Activated CD8-positive, alpha-beta T cell treated with anti-CD3 and anti-CD28 coated beads, Interleukin-2, amount 10 ng/mL, durations not matched to agents 7 days and 5 days (primary cell): ENCODE measurements at regions not wholly inside any gene's neighbourhood (a gene's known extent, or its start where the extent isn't known, plus 50 kb on each side); places are given as distances from the start of the nearest gene placed in this dataset.

Experiments used
- ATAC-seq: fragments of 150-1000 bp; cut with Tn5 transposase; one replicate; pipeline ENCODE4 v1.10.0; 2021; ENCODE audit warnings: moderate library complexity
- CTCF ChIA-PET: fragments of 350-600 bp; sonication (Branson Sonifier 250); formaldehyde crosslinking; loops from one replicate; lab custom pipeline; 2021; ENCODE audit warnings: antibody characterized with exemption; lab: Charles Lee
- POLR2A ChIA-PET: fragments of 350-600 bp; sonication (Branson Sonifier 250); formaldehyde crosslinking; loops from one replicate; lab custom pipeline; 2021; ENCODE audit warnings: antibody characterized with exemption; lab: Charles Lee
- DNase-seq: peaks from one replicate; pipeline ENCODE4 v3.0.0-alpha.2; 2020
- H3K27ac Mint-ChIP-seq: one replicate; pipeline ENCODE4 v1.8.0; 2021; ENCODE audit warnings: mild to moderate bottlenecking, mixed read lengths
- H3K27me3 Mint-ChIP-seq: one replicate; pipeline ENCODE4 v1.8.0; 2021; ENCODE audit warnings: low read depth, mixed read lengths
- H3K36me3 Mint-ChIP-seq: one replicate; pipeline ENCODE4 v1.8.0; 2021; ENCODE audit warnings: low read depth, mixed read lengths
- H3K4me1 Mint-ChIP-seq: one replicate; pipeline ENCODE4 v1.8.0; 2021; ENCODE audit warnings: low read depth, mixed read lengths
- H3K4me3 Mint-ChIP-seq: one replicate; pipeline ENCODE4 v1.8.0; 2021; ENCODE audit warnings: mild to moderate bottlenecking, mixed read lengths
- H3K9me3 Mint-ChIP-seq: one replicate; pipeline ENCODE4 v1.8.0; 2022; ENCODE audit warnings: mixed read lengths; ENCODE audit not compliant: insufficient read depth

- Mint-ChIP-seq H3K4me1 (no peaks in the 10 kb centered on the region), H3K27ac (no peak overlapping the region), H3K27me3 (no peaks in the 10 kb centered on the region), H3K4me3 (no peak overlapping the region), H3K9me3 (peaks cover 7% of the 10 kb centered on the region), H3K36me3 (no peaks in the 10 kb centered on the region)
- ChIA-PET POLR2A (no interaction called here), CTCF (no interaction called here)
- ATAC-seq (no peak), DNase-seq (no peak)
These were observed 892.1 kb upstream of the POU3F3 start for GRCh38 chr2:103961862-103962261.

- no peaks in the 10 kb centered on the region for H3K27me3 Mint-ChIP-seq
- no peak overlapping the region for H3K27ac Mint-ChIP-seq
- H3K4me1 Mint-ChIP-seq: no peaks in the 10 kb centered on the region
- CTCF ChIA-PET: no interaction called here
- DNase-seq: no peak
- no peaks in the 10 kb centered on the region for H3K36me3 Mint-ChIP-seq
- no peak overlapping the region for H3K4me3 Mint-ChIP-seq
- POLR2A ChIA-PET: no interaction called here
- no peak for ATAC-seq
- peaks cover 7% of the 10 kb centered on the region for H3K9me3 Mint-ChIP-seq
These were observed 891.2 kb upstream of the POU3F3 start for GRCh38 chr2:103962670-103963069.

GRCh38 chr2:103963146-103963725 is 890.7 kb upstream of the POU3F3 start:
- Mint-ChIP-seq H3K27me3 (no peaks in the 10 kb centered on the region), H3K27ac (no peak overlapping the region)

GRCh38 chr2:103977241-103977640 is 876.7 kb upstream of the POU3F3 start:
- DNase-seq (no peak), ATAC-seq (no peak)
- no peaks in the 10 kb centered on the region for H3K27me3 Mint-ChIP-seq
- no peaks in the 10 kb centered on the region for H3K36me3 Mint-ChIP-seq
- H3K9me3 Mint-ChIP-seq: no peaks in the 10 kb centered on the region
- H3K4me1 Mint-ChIP-seq: no peaks in the 10 kb centered on the region
- H3K4me3 Mint-ChIP-seq: no peak overlapping the region
- ChIA-PET POLR2A (no interaction called here), CTCF (no interaction called here)
- no peak overlapping the region for H3K27ac Mint-ChIP-seq

More at GRCh38 chr2:103963146-103963725, 890.7 kb upstream of the POU3F3 start:
- H3K36me3 Mint-ChIP-seq: no peaks in the 10 kb centered on the region
- CTCF ChIA-PET: no interaction called here
- no peaks in the 10 kb centered on the region for H3K4me1 Mint-ChIP-seq
- H3K9me3 Mint-ChIP-seq: peaks cover 7% of the 10 kb centered on the region
- POLR2A ChIA-PET: no interaction called here
- no peak overlapping the region for H3K4me3 Mint-ChIP-seq
- DNase-seq (no peak), ATAC-seq (no peak)

GRCh38 chr2:103977668-103978067 is 876.2 kb upstream of the POU3F3 start:
- CTCF ChIA-PET: no interaction called here
- ATAC-seq: no peak

GRCh38 chr2:103980401-103980800 is 873.5 kb upstream of the POU3F3 start:
- POLR2A ChIA-PET: no interaction called here
- ATAC-seq: no peak
- no peaks in the 10 kb centered on the region for H3K4me1 Mint-ChIP-seq

More at GRCh38 chr2:103977668-103978067, 876.2 kb upstream of the POU3F3 start:
- no peaks in the 10 kb centered on the region for H3K36me3 Mint-ChIP-seq
- no peak overlapping the region for H3K27ac Mint-ChIP-seq
- H3K4me1 Mint-ChIP-seq: no peaks in the 10 kb centered on the region
- H3K4me3 Mint-ChIP-seq: no peak overlapping the region
- H3K27me3 Mint-ChIP-seq: no peaks in the 10 kb centered on the region
- no peak for DNase-seq
- H3K9me3 Mint-ChIP-seq: no peaks in the 10 kb centered on the region
- POLR2A ChIA-PET: no interaction called here

GRCh38 chr2:103982691-103983090 is 871.2 kb upstream of the POU3F3 start:
- H3K4me3 Mint-ChIP-seq: no peak overlapping the region
- CTCF ChIA-PET: no interaction called here
- H3K36me3 Mint-ChIP-seq: no peaks in the 10 kb centered on the region
- H3K27me3 Mint-ChIP-seq: no peaks in the 10 kb centered on the region
- POLR2A ChIA-PET: no interaction called here
- no peak for DNase-seq
- ATAC-seq: no peak
- peaks cover 4% of the 10 kb centered on the region for H3K9me3 Mint-ChIP-seq
- no peaks in the 10 kb centered on the region for H3K4me1 Mint-ChIP-seq
- H3K27ac Mint-ChIP-seq: no peak overlapping the region

More at GRCh38 chr2:103980401-103980800, 873.5 kb upstream of the POU3F3 start:
- no peaks in the 10 kb centered on the region for H3K9me3 Mint-ChIP-seq
- no peak overlapping the region for H3K27ac Mint-ChIP-seq
- no peak for DNase-seq
- H3K4me3 Mint-ChIP-seq: no peak overlapping the region
- H3K36me3 Mint-ChIP-seq: no peaks in the 10 kb centered on the region
- CTCF ChIA-PET: no interaction called here
- no peaks in the 10 kb centered on the region for H3K27me3 Mint-ChIP-seq

GRCh38 chr2:103986001-103986400 is 867.9 kb upstream of the POU3F3 start:
- no peaks in the 10 kb centered on the region for H3K4me1 Mint-ChIP-seq
- H3K9me3 Mint-ChIP-seq: peaks cover 4% of the 10 kb centered on the region
- ChIA-PET POLR2A (no interaction called here), CTCF (no interaction called here)
- no peak overlapping the region for H3K27ac Mint-ChIP-seq
- no peaks in the 10 kb centered on the region for H3K36me3 Mint-ChIP-seq
- no peaks in the 10 kb centered on the region for H3K27me3 Mint-ChIP-seq
- H3K4me3 Mint-ChIP-seq: no peak overlapping the region
- ATAC-seq (no peak), DNase-seq (no peak)

- DNase-seq (no peak), ATAC-seq (no peak)
- Mint-ChIP-seq H3K4me3 (no peak overlapping the region), H3K9me3 (peaks cover 5% of the 10 kb centered on the region), H3K36me3 (no peaks in the 10 kb centered on the region), H3K4me1 (no peaks in the 10 kb centered on the region), H3K27ac (no peak overlapping the region), H3K27me3 (no peaks in the 10 kb centered on the region)
- ChIA-PET POLR2A (no interaction called here), CTCF (no interaction called here)
These were observed 862.3 kb upstream of the POU3F3 start for GRCh38 chr2:103991591-103991990.

GRCh38 chr2:104004821-104005220 is 849.1 kb upstream of the POU3F3 start:
- Mint-ChIP-seq H3K9me3 (no peaks in the 10 kb centered on the region), H3K36me3 (no peaks in the 10 kb centered on the region), H3K4me3 (no peak overlapping the region), H3K27me3 (no peaks in the 10 kb centered on the region), H3K27ac (no peak overlapping the region), H3K4me1 (no peaks in the 10 kb centered on the region)
- DNase-seq (no peak), ATAC-seq (no peak)
- ChIA-PET CTCF (no interaction called here), POLR2A (no interaction called here)

GRCh38 chr2:104016801-104017200 is 837.1 kb upstream of the POU3F3 start:
- ChIA-PET CTCF (no interaction called here), POLR2A (no interaction called here)
- ATAC-seq (no peak), DNase-seq (no peak)
- H3K4me1 Mint-ChIP-seq: no peaks in the 10 kb centered on the region
- H3K36me3 Mint-ChIP-seq: no peaks in the 10 kb centered on the region
- H3K4me3 Mint-ChIP-seq: no peak overlapping the region
- peaks cover 10% of the 10 kb centered on the region for H3K9me3 Mint-ChIP-seq
- H3K27me3 Mint-ChIP-seq: no peaks in the 10 kb centered on the region
- no peak overlapping the region for H3K27ac Mint-ChIP-seq

- Mint-ChIP-seq H3K36me3 (no peaks in the 10 kb centered on the region), H3K27ac (no peak overlapping the region), H3K27me3 (no peaks in the 10 kb centered on the region), H3K4me3 (no peak overlapping the region), H3K4me1 (no peaks in the 10 kb centered on the region), H3K9me3 (no peaks in the 10 kb centered on the region)
- POLR2A ChIA-PET: no interaction called here
- CTCF ChIA-PET: no interaction called here
- ATAC-seq (no peak), DNase-seq (no peak)
These were observed 830.6 kb upstream of the POU3F3 start for GRCh38 chr2:104023306-104023705.

- no peak overlapping the region for H3K27ac Mint-ChIP-seq
- DNase-seq (no peak), ATAC-seq (no peak)
- no peaks in the 10 kb centered on the region for H3K9me3 Mint-ChIP-seq
- no peaks in the 10 kb centered on the region for H3K27me3 Mint-ChIP-seq
- POLR2A ChIA-PET: no interaction called here
- H3K36me3 Mint-ChIP-seq: no peaks in the 10 kb centered on the region
- H3K4me1 Mint-ChIP-seq: no peaks in the 10 kb centered on the region
- CTCF ChIA-PET: no interaction called here
- no peak overlapping the region for H3K4me3 Mint-ChIP-seq
These were observed 830.1 kb upstream of the POU3F3 start for GRCh38 chr2:104023765-104024164.
